ENCODE measurements at regions not wholly inside any gene's neighbourhood (a gene's known extent, or its start where the extent isn't known, plus 50 kb on each side); places are given as distances from the start of the nearest gene placed in this dataset.
"Not testable (repeated sequence)": the region's sequence is repeated elsewhere in the genome, so short reads cannot be mapped to it uniquely, and the experiment has no call there.

GRCh38 chr2:14994721-14995120, 362.2 kb downstream of the LRATD1 start:
- H3K27me3 ChIP-seq, result no peaks in the 10 kb centered on the region
- H3K4me3 ChIP-seq, result no peak overlapping the region
- no peaks in the 10 kb centered on the region for H3K4me1 ChIP-seq
- no peak for TF ChIP-seq POLR2A (IDR thresholded peaks at IDR 0.05)
- no peak for TF ChIP-seq POLR2AphosphoS5 (IDR thresholded peaks at IDR 0.05)
- no peak for TF ChIP-seq CTCF (IDR thresholded peaks at IDR 0.05)
- TF ChIP-seq EP300 (IDR thresholded peaks at IDR 0.05), result no peak
- no peak for ATAC-seq
- no peaks in the 10 kb centered on the region for H3K9me3 ChIP-seq
- 89 to 100% methylated on average over 3 of the region's 4 CpGs for WGBS, 2 donors (ENCODE audit: low coverage in 1 of 2)
- no peaks in the 10 kb centered on the region for H3K36me3 ChIP-seq
- H3K27ac ChIP-seq, result no peak overlapping the region

GRCh38 chr2:14996351-14997014, 364.0 kb downstream of the LRATD1 start:
- Histone ChIP-seq H3K4me1 (no peaks in the 10 kb centered on the region), H3K27ac (no peak overlapping the region), H3K4me3 (no peak overlapping the region), H3K36me3 (no peaks in the 10 kb centered on the region), H3K27me3 (no peaks in the 10 kb centered on the region), H3K9me3 (no peaks in the 10 kb centered on the region)
- TF ChIP-seq POLR2A (IDR thresholded peaks at IDR 0.05), result no peak
- no peak for TF ChIP-seq CTCF (IDR thresholded peaks at IDR 0.05)
- TF ChIP-seq EP300 (IDR thresholded peaks at IDR 0.05), result no peak
- no peak for TF ChIP-seq POLR2AphosphoS5 (IDR thresholded peaks at IDR 0.05)
- WGBS, 2 donors (ENCODE audit: low coverage in 1 of 2), result 86 to 90% methylated on average over 4 to 8 of the region's 8 CpGs
- no peak for ATAC-seq

- ATAC-seq, result no peak
- Histone ChIP-seq H3K27me3 (no peaks in the 10 kb centered on the region), H3K36me3 (no peaks in the 10 kb centered on the region), H3K27ac (no peak overlapping the region), H3K4me3 (no peak overlapping the region), H3K4me1 (no peaks in the 10 kb centered on the region), H3K9me3 (no peaks in the 10 kb centered on the region)
- no peak for TF ChIP-seq POLR2AphosphoS5 (IDR thresholded peaks at IDR 0.05)
- no peak for TF ChIP-seq POLR2A (IDR thresholded peaks at IDR 0.05)
- no peak for TF ChIP-seq EP300 (IDR thresholded peaks at IDR 0.05)
- no peak for TF ChIP-seq CTCF (IDR thresholded peaks at IDR 0.05)
- 84% methylated on average over 3 of the region's 3 CpGs; no CpG with 5 or more reads in 1 of the 2 donors for WGBS, 2 donors (ENCODE audit: low coverage in 1 of 2)
Measured at GRCh38 chr2:14998546-14998945, 366.0 kb downstream of the LRATD1 start.

GRCh38 chr2:14999114-14999661, 366.7 kb downstream of the LRATD1 start:
- 83 to 93% methylated on average over 2 to 5 of the region's 7 CpGs for WGBS, 2 donors (ENCODE audit: low coverage in 1 of 2)
- TF ChIP-seq POLR2A (IDR thresholded peaks at IDR 0.05) (no peak), POLR2AphosphoS5 (IDR thresholded peaks at IDR 0.05) (no peak), CTCF (IDR thresholded peaks at IDR 0.05) (no peak), EP300 (IDR thresholded peaks at IDR 0.05) (no peak)
- Histone ChIP-seq H3K4me1 (no peaks in the 10 kb centered on the region), H3K27me3 (no peaks in the 10 kb centered on the region), H3K27ac (no peak overlapping the region), H3K36me3 (no peaks in the 10 kb centered on the region), H3K9me3 (no peaks in the 10 kb centered on the region), H3K4me3 (no peak overlapping the region)
- no peak for ATAC-seq

GRCh38 chr2:15002519-15002918, 370.0 kb downstream of the LRATD1 start:
- not testable (repeated sequence) for H3K4me3 ChIP-seq, H3K27ac ChIP-seq, ATAC-seq, H3K27me3 ChIP-seq, H3K9me3 ChIP-seq, H3K4me1 ChIP-seq, H3K36me3 ChIP-seq
- no CpG with 5 or more reads among the region's 26 CpGs for WGBS, 2 donors (ENCODE audit: low coverage in 1 of 2)
